Sigmoid colon (tissue), 6 donors: ENCODE measurements at regions not wholly inside any gene's neighbourhood (a gene's known extent, or its start where the extent isn't known, plus 50 kb on each side); places are given as distances from the start of the nearest gene placed in this dataset.

Experiments
- DNase-seq: peaks from one replicate; pipeline ENCODE4 v3.0.0-alpha.2; 2019
- H3K27ac ChIP-seq, 4 donors: fragments of 200-600 bp; sonication (generic); one replicate each; pipeline ENCODE4 v1.5.1; 2016 to 2019; ENCODE audit warnings: mild to moderate bottlenecking in 1 of 4
- H3K27me3 ChIP-seq, 3 donors: fragments of 200-600 bp; sonication (generic); one replicate each; pipeline ENCODE4 v1.5.1; 2019; ENCODE audit warnings: mild to moderate bottlenecking in 1 of 3
- H3K36me3 ChIP-seq, 4 donors: fragments of 200-600 bp; sonication (generic); one replicate each; pipeline ENCODE4 v1.5.1; 2016 to 2019
- H3K4me1 ChIP-seq, 4 donors: fragments of 200-600 bp; sonication (generic); one replicate each; pipeline ENCODE4 v1.5.1; 2017 to 2019
- H3K4me3 ChIP-seq, 4 donors: fragments of 200-600 bp; sonication (generic); one replicate each; pipeline ENCODE4 v1.5.1; 2017 to 2019; ENCODE audit warnings: mild to moderate bottlenecking in 2 of 4, moderate library complexity in 1 of 4
- H3K9me3 ChIP-seq, 4 donors: fragments of 200-600 bp in 3 of 4; sonication (generic) in 3 of 4; one replicate each; pipeline versions ENCODE4 v1.5.1 to v1.6.1; 2013 to 2019
- CTCF ChIP-seq, 4 experiments: fragments of 450-650 bp in 3 of 4; fragments of 200-600 bp in 1 of 4; IDR thresholded peaks; one replicate each; pipeline ENCODE4 v1.5.1; 2016 to 2019; ENCODE audit warnings: antibody characterized with exemption in 4 of 4, mild to moderate bottlenecking in 3 of 4, moderate library complexity in 2 of 4
- EP300 ChIP-seq, 4 donors: sonication (generic); formaldehyde crosslinking; IDR thresholded peaks; one replicate each; pipeline ENCODE4 v1.6.1; 2017; ENCODE audit warnings: antibody characterized with exemption in 4 of 4
- POLR2A ChIP-seq, 2 donors: fragments of 450-650 bp; IDR thresholded peaks; one replicate each; pipeline ENCODE4 v1.6.1; 2016; ENCODE audit warnings: antibody characterized with exemption in 2 of 2, mild to moderate bottlenecking in 2 of 2, moderate library complexity in 2 of 2
- POLR2AphosphoS5 ChIP-seq, 4 donors: sonication (generic); formaldehyde crosslinking; IDR thresholded peaks; one replicate each; pipeline ENCODE4 v1.6.1; 2017; ENCODE audit warnings: antibody characterized with exemption in 4 of 4
- WGBS, 2 donors: extraction: QIAGEN DNeasy Blood & Tissue Kit; methylation state at CpG; one replicate each; pipeline ENCODE4 v1.1.7; 2013; 5-methylcytosine and 5-hydroxymethylcytosine counted together
- intact Hi-C: fragments of 100-400 bp; cut with DNase I; formaldehyde crosslinking; loops from one replicate; pipeline ENCODE4 v1.15.1; 2023
- donor health status: healthy with polysubstance abuse.
- donor health status: healthy.

GRCh38 chr17:77893144-77894044 lies 65.1 kb upstream of the TNRC6C start:
- no peaks in the 10 kb centered on the region for H3K36me3 ChIP-seq
- H3K4me1 ChIP-seq, result peaks cover 0 to under 1% (median 0%) of the 10 kb centered on the region in 4 donors
- WGBS, 2 donors, result 78 to 88% methylated on average over 23 of the region's 23 CpGs
- no peak overlapping the region for H3K27ac ChIP-seq
- TF ChIP-seq POLR2A (IDR thresholded peaks at IDR 0.05) (no peak), POLR2AphosphoS5 (IDR thresholded peaks at IDR 0.05) (no peak), EP300 (IDR thresholded peaks at IDR 0.05) (no peak), CTCF (IDR thresholded peaks at IDR 0.05) (no peak)
- no peak overlapping the region for H3K4me3 ChIP-seq
- DNase-seq, result peak; percentile 48
- intact Hi-C loops, result no loop called here
- no peaks in the 10 kb centered on the region for H3K9me3 ChIP-seq
- H3K27me3 ChIP-seq, result no peaks in the 10 kb centered on the region

DNA sequence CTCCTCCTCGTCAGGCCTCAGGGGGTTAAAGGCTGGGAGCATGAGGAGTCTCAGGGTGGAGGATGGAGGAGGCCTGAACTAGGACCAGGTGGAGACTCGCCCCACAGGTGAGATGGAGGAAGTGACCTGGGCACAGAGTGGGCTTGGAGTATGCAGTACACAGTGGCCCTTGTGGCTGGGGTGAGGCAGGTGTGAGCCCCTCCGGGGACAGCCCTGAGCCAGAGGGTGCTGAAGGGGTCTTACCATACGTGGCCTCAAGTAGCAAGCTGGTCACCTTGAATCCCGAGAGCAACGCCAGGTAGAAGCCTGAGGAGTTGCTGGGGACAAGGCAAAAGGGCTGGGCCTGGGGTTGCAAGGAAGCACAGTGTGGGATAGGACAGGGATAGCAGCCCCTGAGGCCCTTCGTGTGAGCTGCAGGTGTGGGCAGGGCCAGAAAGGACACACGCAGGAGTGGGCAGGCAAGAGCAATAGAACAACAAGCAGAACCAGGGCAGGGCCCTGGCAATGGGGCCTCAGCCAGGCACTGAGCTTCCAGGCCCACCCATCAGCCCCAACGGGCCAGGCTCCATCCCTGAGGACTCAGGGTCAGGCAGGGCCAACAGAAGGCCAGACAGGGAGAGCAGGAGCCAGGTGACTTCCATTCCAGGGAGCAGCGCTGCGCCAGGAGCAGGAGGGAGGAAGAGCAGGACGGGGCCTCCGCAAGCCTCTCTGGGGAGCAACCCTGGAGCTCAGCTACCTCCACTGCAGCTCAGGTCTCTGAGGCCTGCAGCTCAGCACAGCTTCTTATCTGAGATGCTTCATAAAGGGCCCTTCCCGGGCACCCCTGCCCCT lies 64.2 kb upstream of the TNRC6C start:
- Histone ChIP-seq H3K4me1 (no peaks in the 10 kb centered on the region), H3K27ac (no peak overlapping the region), H3K27me3 (no peaks in the 10 kb centered on the region), H3K9me3 (no peaks in the 10 kb centered on the region), H3K36me3 (no peaks in the 10 kb centered on the region), H3K4me3 (no peak overlapping the region)
- 79 to 87% methylated on average over 14 of the region's 14 CpGs for WGBS, 2 donors
- TF ChIP-seq CTCF (IDR thresholded peaks at IDR 0.05) (no peak), POLR2A (IDR thresholded peaks at IDR 0.05) (no peak), POLR2AphosphoS5 (IDR thresholded peaks at IDR 0.05) (no peak), EP300 (IDR thresholded peaks at IDR 0.05) (no peak)
- intact Hi-C loops, result no loop called here
- DNase-seq, result peak; percentile 46

DNA sequence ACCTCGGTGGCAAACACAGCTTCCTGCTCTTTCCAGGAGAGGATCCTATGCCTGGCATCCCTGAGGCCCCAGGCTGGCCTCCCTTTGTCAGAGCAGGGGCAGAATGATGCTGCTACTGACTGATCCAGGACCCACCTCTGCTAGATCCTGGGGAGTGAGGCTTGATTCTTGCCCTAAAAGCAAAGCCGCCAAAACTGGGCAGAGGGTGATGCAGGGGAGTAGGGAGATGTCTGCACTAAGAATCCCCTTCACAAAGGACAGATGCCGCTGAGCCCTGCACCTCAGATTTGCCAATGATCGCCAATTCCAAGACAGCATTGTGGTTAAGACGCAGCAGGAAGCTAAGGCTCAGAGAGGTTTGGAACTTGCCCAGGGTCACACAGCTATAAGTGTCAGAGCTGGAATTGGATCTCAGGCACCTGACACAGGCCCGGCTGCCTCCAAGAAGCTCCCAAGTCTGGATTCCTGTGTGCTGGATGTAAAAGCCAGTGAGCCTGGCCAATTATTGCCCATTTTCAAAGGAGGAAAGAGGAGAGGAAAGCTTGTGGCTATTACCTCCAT lies 60.7 kb upstream of the TNRC6C start:
- TF ChIP-seq EP300 (IDR thresholded peaks at IDR 0.05), result no peak
- TF ChIP-seq CTCF (IDR thresholded peaks at IDR 0.05), result no peak
- no peak for TF ChIP-seq POLR2A (IDR thresholded peaks at IDR 0.05)
- TF ChIP-seq POLR2AphosphoS5 (IDR thresholded peaks at IDR 0.05), result no peak
- Histone ChIP-seq H3K4me3 (no peak overlapping the region), H3K9me3 (no peaks in the 10 kb centered on the region), H3K27me3 (no peaks in the 10 kb centered on the region), H3K36me3 (no peaks in the 10 kb centered on the region), H3K4me1 (no peaks in the 10 kb centered on the region), H3K27ac (no peak overlapping the region)
- intact Hi-C loops, result no loop called here
- peak; percentile 2 for DNase-seq
- 89 to 91% methylated on average over 6 of the region's 6 CpGs for WGBS, 2 donors

- intact Hi-C loops, result no loop called here
- WGBS, 2 donors, result 79 to 81% methylated on average over 18 of the region's 18 CpGs
- peak; percentile 46 for DNase-seq
Measured at GRCh38 chr17:77898521-77899434, 59.7 kb upstream of the TNRC6C start.

More at GRCh38 chr17:77898521-77899434, 59.7 kb upstream of the TNRC6C start:
- TF ChIP-seq CTCF (IDR thresholded peaks at IDR 0.05) (no peak), POLR2A (IDR thresholded peaks at IDR 0.05) (no peak), POLR2AphosphoS5 (IDR thresholded peaks at IDR 0.05) (no peak), EP300 (IDR thresholded peaks at IDR 0.05) (no peak)
- H3K9me3 ChIP-seq, result no peaks in the 10 kb centered on the region
- H3K4me1 ChIP-seq, result no peaks in the 10 kb centered on the region
- H3K27ac ChIP-seq, result no peak overlapping the region
- no peaks in the 10 kb centered on the region for H3K36me3 ChIP-seq
- H3K4me3 ChIP-seq, result no peak overlapping the region
- no peaks in the 10 kb centered on the region for H3K27me3 ChIP-seq
